ENCODE measurements at regions not wholly inside any gene's neighbourhood (a gene's known extent, or its start where the extent isn't known, plus 50 kb on each side); places are given as distances from the start of the nearest gene placed in this dataset.

DNA sequence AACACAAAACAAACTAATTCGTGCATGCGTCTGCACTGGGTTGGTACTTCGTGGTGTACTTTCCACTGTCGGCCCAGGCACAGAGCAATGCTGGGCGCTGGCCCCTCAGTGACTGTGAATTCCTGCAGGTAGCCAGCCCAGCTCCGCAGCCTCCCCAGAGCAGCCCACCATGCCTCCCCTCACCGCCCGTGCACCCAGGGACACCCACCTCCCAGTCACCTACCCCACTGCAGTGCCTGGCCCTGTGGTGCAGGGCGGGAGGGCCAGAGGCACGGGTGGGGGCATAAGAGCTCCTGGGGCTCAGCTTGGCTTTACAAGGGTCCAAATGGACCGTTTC, 93.1 kb upstream of the ZNF507 start (continued):
- TF ChIP-seq, protein P1, sequence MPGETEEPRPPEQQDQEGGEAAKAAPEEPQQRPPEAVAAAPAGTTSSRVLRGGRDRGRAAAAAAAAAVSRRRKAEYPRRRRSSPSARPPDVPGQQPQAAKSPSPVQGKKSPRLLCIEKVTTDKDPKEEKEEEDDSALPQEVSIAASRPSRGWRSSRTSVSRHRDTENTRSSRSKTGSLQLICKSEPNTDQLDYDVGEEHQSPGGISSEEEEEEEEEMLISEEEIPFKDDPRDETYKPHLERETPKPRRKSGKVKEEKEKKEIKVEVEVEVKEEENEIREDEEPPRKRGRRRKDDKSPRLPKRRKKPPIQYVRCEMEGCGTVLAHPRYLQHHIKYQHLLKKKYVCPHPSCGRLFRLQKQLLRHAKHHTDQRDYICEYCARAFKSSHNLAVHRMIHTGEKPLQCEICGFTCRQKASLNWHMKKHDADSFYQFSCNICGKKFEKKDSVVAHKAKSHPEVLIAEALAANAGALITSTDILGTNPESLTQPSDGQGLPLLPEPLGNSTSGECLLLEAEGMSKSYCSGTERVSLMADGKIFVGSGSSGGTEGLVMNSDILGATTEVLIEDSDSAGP (CRISPR knock-in tag; IDR thresholded peaks at IDR 0.05; ENCODE audit: borderline replicate concordance) = no peak

GRCh38 chr19:32253683-32254508, 91.5 kb upstream of the ZNF507 start:
- in situ Hi-C loops (cut with HindIII; ENCODE audit: extremely low pct_ligation_motif_present, low pct_unique_long_range_greater_than_20kb) (no loop called here), intact Hi-C loops (cut with micrococcal nuclease; ENCODE audit: unreplicated experiment) (no loop called here)
- ATAC-seq = no peak
- no peak overlapping the region for H3K4me3 ChIP-seq (replicated peaks in 1 of 3; ENCODE audit: insufficient read depth in 1 of 3, low read depth in 2 of 3, low read length in 3 of 3)
- no peaks in the 10 kb centered on the region for H3K9me3 ChIP-seq (ENCODE audit: low read length)
- H3K4me2 ChIP-seq (ENCODE audit: low read depth, low read length) = no peak overlapping the region
- TF ChIP-seq MAX (IDR thresholded peaks at IDR 0.05) (no peak), KLF12 (CRISPR knock-in tag; IDR thresholded peaks at IDR 0.05; ENCODE audit: borderline replicate concordance) (no peak), CREM (IDR thresholded peaks at IDR 0.05) (no peak), CREM (CRISPR knock-in tag; IDR thresholded peaks at IDR 0.05) (no peak), CAMTA2 (CRISPR knock-in tag; IDR thresholded peaks at IDR 0.05; ENCODE audit: borderline replicate concordance) (no peak), FOXJ3 (CRISPR knock-in tag; IDR thresholded peaks at IDR 0.05; ENCODE audit: borderline replicate concordance) (no peak), POLR2A (IDR thresholded peaks at IDR 0.05; ENCODE audit: insufficient read depth in 1 of 2, low read depth in 2 of 2, low read length in 2 of 2) (no peak), CCAR2 (optimal IDR thresholded peaks at IDR 0.05; ENCODE audit: low read depth, low read length) (no peak), RXRB (CRISPR knock-in tag; IDR thresholded peaks at IDR 0.05; ENCODE audit: borderline replicate concordance) (no peak), NFKB2 (CRISPR knock-in tag; IDR thresholded peaks at IDR 0.05; ENCODE audit: borderline replicate concordance) (no peak), SUZ12 (IDR thresholded peaks at IDR 0.05; ENCODE audit: low read depth, low read length) (no peak), YY1 (IDR thresholded peaks at IDR 0.05; ENCODE audit: insufficient read depth, insufficient replicate concordance, low read depth, low read length) (no peak)
- no peaks in the 10 kb centered on the region for H3K4me1 ChIP-seq (ENCODE audit: insufficient read depth, low read length)
- DNase-seq (ENCODE audit: low spot score) = no peak
- H3K79me2 ChIP-seq (ENCODE audit: insufficient read depth, low read length) = no peaks in the 10 kb centered on the region
- no peaks in the 10 kb centered on the region for H4K20me1 ChIP-seq (ENCODE audit: insufficient read depth, low read length)
- no TSS peak for BruUV-seq (replicated peaks)
- no peaks in the 10 kb centered on the region for H3K36me3 ChIP-seq (replicated peaks in 1 of 2; ENCODE audit: control insufficient read depth in 1 of 2, insufficient read depth in 2 of 2, low read length in 2 of 2)
- H3K9ac ChIP-seq (ENCODE audit: insufficient read depth, low read depth, low read length) = no peak overlapping the region
- FAIRE-seq = no peak
- WGBS (ENCODE audit: low lambda C conversion rate) = 41% methylated on average over 17 of the region's 30 CpGs
- CTCF ChIA-PET (ENCODE audit: low intra/inter-chr PET ratio, low total read pairs) = no interaction called here
- H3K27ac ChIP-seq (ENCODE audit: extremely low read length, insufficient read depth, low read length) = no peak overlapping the region
- no peak overlapping the region for H2AFZ ChIP-seq (ENCODE audit: low read length)
- peaks cover 0 to 19% of the 10 kb centered on the region in 2 experiments; a peak in 1 of 5 replicates for H3K27me3 ChIP-seq (ENCODE audit: control insufficient read depth in 1 of 2, insufficient read depth in 2 of 2, low read length in 2 of 2)
- POLR2A ChIA-PET = no interaction called here

All from HepG2 (cell line).